Mucosa of stomach (tissue), 1 donor: ENCODE measurements at regions not wholly inside any gene's neighbourhood (a gene's known extent, or its start where the extent isn't known, plus 50 kb on each side); places are given as distances from the start of the nearest gene placed in this dataset.

ENCODE experiments used
- H3K27me3 ChIP-seq: one replicate; pipeline ENCODE4 v1.7.0; 2013; ENCODE audit warnings: mild to moderate bottlenecking, low read length; ENCODE audit not compliant: control insufficient read depth, insufficient read depth
- H3K36me3 ChIP-seq: one replicate; pipeline ENCODE4 v1.7.0; 2013; ENCODE audit warnings: low read length; ENCODE audit not compliant: control insufficient read depth, insufficient read depth
- H3K4me1 ChIP-seq: one replicate; pipeline ENCODE4 v1.7.0; 2013; ENCODE audit warnings: mild to moderate bottlenecking, low read length; ENCODE audit not compliant: control insufficient read depth, insufficient read depth
- H3K4me3 ChIP-seq: one replicate; pipeline ENCODE4 v1.7.0; 2013; ENCODE audit warnings: low read length
- H3K9ac ChIP-seq: one replicate; pipeline ENCODE4 v1.7.0; 2013; ENCODE audit warnings: mild to moderate bottlenecking, low read length, moderate library complexity
- H3K9me3 ChIP-seq: one replicate; pipeline ENCODE4 v1.7.0; 2013; ENCODE audit warnings: mild to moderate bottlenecking, low read length, moderate library complexity; ENCODE audit not compliant: control insufficient read depth
- donor health status: Pancreatic carcinoma.

- Histone ChIP-seq H3K9ac (no peak overlapping the region), H3K36me3 (no peaks in the 10 kb centered on the region), H3K9me3 (no peaks in the 10 kb centered on the region), H3K27me3 (no peaks in the 10 kb centered on the region), H3K4me3 (no peak overlapping the region), H3K4me1 (no peaks in the 10 kb centered on the region)
These were observed 731.8 kb downstream of the FGF9 start for GRCh38 chr13:22402682-22403081.

GRCh38 chr13:22403144-22403543, 732.3 kb downstream of the FGF9 start:
- Histone ChIP-seq H3K4me3 (no peak overlapping the region), H3K27me3 (no peaks in the 10 kb centered on the region), H3K9me3 (no peaks in the 10 kb centered on the region), H3K9ac (no peak overlapping the region), H3K36me3 (no peaks in the 10 kb centered on the region), H3K4me1 (no peaks in the 10 kb centered on the region)

DNA sequence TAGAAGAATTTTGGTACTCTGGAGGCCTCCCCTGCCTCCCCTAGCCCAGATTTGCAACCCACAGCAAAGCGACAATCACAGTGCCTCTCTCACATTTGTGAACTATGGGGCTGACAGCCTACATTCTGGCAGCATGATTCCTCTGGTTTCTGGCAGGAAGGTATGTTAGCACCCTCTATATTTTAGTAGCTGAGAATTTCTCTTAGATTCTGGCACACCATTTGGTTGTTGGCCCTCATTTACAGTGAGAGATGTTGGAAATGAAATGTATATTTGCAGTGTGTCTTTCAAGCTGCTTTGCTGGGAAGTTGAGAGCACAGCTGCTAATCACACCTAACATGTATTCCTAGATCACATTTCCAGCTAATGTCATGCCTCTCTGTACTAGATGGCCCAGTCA, 735.0 kb downstream of the FGF9 start:
- no peaks in the 10 kb centered on the region for H3K27me3 ChIP-seq
- no peak overlapping the region for H3K4me3 ChIP-seq
- no peaks in the 10 kb centered on the region for H3K36me3 ChIP-seq
- no peaks in the 10 kb centered on the region for H3K4me1 ChIP-seq
- H3K9ac ChIP-seq = no peak overlapping the region
- no peaks in the 10 kb centered on the region for H3K9me3 ChIP-seq

GRCh38 chr13:22412452-22412851, 741.6 kb downstream of the FGF9 start:
- H3K9me3 ChIP-seq = no peaks in the 10 kb centered on the region
- no peak overlapping the region for H3K9ac ChIP-seq
- H3K27me3 ChIP-seq = no peaks in the 10 kb centered on the region
- H3K4me1 ChIP-seq = no peaks in the 10 kb centered on the region
- no peak overlapping the region for H3K4me3 ChIP-seq
- no peaks in the 10 kb centered on the region for H3K36me3 ChIP-seq

- no peaks in the 10 kb centered on the region for H3K4me1 ChIP-seq
- no peak overlapping the region for H3K9ac ChIP-seq
These were observed 751.1 kb downstream of the FGF9 start for GRCh38 chr13:22422023-22422422.

GRCh38 chr13:22422712-22423111, 751.8 kb downstream of the FGF9 start:
- Histone ChIP-seq H3K9me3 (no peaks in the 10 kb centered on the region), H3K27me3 (no peaks in the 10 kb centered on the region), H3K4me3 (no peak overlapping the region), H3K9ac (no peak overlapping the region), H3K36me3 (no peaks in the 10 kb centered on the region), H3K4me1 (no peaks in the 10 kb centered on the region)

More at GRCh38 chr13:22422023-22422422, 751.1 kb downstream of the FGF9 start:
- no peaks in the 10 kb centered on the region for H3K27me3 ChIP-seq
- no peak overlapping the region for H3K4me3 ChIP-seq
- no peaks in the 10 kb centered on the region for H3K9me3 ChIP-seq
- no peaks in the 10 kb centered on the region for H3K36me3 ChIP-seq

DNA sequence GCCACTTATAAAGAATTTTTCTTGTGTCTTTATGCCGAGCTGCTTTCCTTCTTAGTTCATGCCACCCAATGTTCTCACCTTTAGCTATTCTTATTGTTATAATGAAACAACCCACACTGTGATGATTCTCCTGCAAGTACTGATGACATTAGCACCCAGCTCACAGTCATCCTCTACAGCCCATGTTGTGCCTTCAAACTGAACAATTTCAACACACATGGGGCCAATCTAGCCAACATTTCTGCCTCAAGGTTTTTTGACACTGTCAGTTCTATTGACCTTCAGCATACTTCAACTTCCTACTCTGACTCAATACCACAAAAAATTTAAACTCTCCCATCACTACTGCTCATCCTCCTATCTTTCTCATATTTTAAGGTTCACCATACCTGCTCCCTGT, 752.4 kb downstream of the FGF9 start:
- Histone ChIP-seq H3K4me3 (no peak overlapping the region), H3K9ac (no peak overlapping the region), H3K36me3 (no peaks in the 10 kb centered on the region), H3K27me3 (no peaks in the 10 kb centered on the region), H3K4me1 (no peaks in the 10 kb centered on the region), H3K9me3 (no peaks in the 10 kb centered on the region)

GRCh38 chr13:22425087-22425486, 754.2 kb downstream of the FGF9 start:
- no peaks in the 10 kb centered on the region for H3K27me3 ChIP-seq
- no peak overlapping the region for H3K9ac ChIP-seq
- H3K4me3 ChIP-seq = no peak overlapping the region
- H3K4me1 ChIP-seq = no peaks in the 10 kb centered on the region
- no peaks in the 10 kb centered on the region for H3K9me3 ChIP-seq
- no peaks in the 10 kb centered on the region for H3K36me3 ChIP-seq

DNA sequence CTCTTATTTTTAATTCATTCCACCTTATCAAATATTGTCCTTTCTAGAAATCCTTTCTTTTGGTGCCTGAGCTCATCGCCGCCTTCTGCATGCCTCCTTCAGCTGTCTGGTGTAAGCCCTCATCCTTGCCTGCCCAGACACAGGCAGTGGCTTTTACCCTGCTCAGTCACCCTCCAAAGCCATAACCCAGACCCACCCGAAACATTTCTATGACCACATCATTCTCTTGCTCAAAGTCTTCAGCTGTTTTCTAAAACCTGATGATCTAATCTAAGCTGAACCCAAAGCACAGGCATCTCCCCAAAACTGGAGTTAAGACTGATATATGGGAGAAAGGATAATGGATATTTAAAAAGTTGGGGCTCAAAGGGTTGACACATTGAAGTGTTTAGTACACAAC, 753.7 kb upstream of the SGCG start:
- Histone ChIP-seq H3K9me3 (no peaks in the 10 kb centered on the region), H3K27me3 (no peaks in the 10 kb centered on the region), H3K4me1 (no peaks in the 10 kb centered on the region), H3K9ac (no peak overlapping the region), H3K36me3 (no peaks in the 10 kb centered on the region), H3K4me3 (no peak overlapping the region)

DNA sequence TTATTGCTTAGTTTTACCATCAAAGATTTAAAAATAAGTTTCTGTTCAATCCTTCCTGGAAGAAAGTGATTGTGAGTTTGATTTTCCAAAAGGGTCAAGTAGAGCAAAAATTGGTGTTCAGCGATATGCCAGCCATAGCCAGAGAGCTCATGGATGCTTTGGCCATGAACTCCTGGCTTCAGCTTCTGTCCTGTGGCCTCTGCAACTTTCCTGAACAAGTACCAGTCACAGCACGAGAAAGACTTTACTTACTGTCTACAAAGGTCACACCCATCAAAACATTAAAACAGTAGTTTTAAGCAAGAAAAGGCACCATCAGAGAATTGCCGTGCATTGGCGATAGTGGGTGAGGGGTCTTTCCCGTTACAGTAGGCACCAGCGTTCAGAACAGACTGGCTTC, 753.0 kb upstream of the SGCG start:
- Histone ChIP-seq H3K9me3 (no peaks in the 10 kb centered on the region), H3K27me3 (no peaks in the 10 kb centered on the region), H3K4me3 (no peak overlapping the region), H3K36me3 (no peaks in the 10 kb centered on the region), H3K9ac (no peak overlapping the region), H3K4me1 (no peaks in the 10 kb centered on the region)

DNA sequence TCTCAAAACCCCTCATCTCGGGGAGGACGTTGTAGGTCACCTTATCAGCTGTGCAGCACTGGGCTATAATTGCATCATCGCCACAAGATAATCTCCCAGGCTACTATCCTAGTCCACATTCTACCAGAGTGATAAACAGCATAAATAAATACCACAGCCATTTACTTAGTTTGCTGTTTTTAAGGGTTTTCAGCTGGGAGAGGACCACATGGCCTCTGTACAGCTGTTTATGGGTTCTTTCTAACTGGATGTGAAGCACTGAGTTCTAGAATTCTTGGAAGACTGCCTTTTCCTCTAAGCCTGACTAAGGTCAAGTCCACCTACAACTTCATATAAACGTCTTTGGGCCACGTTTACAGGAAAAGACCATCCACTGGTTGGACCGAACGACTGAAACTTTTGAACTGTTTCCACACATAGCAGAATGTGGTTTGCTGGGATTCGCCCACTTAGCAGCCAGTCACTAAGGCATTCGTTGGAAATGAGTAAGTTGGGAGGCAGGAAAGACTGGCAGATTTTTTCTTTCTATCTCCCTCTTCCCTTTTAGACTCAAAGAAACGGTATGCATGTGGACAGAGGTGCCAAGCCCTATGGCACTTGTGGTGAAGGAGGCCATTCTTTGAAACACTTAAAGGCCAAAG, 752.5 kb upstream of the SGCG start:
- no peak overlapping the region for H3K4me3 ChIP-seq
- no peaks in the 10 kb centered on the region for H3K36me3 ChIP-seq
- no peaks in the 10 kb centered on the region for H3K4me1 ChIP-seq
- no peaks in the 10 kb centered on the region for H3K9me3 ChIP-seq
- H3K27me3 ChIP-seq = no peaks in the 10 kb centered on the region
- H3K9ac ChIP-seq = no peak overlapping the region

- Histone ChIP-seq H3K9me3 (no peaks in the 10 kb centered on the region), H3K9ac (no peak overlapping the region), H3K36me3 (no peaks in the 10 kb centered on the region), H3K4me3 (no peak overlapping the region), H3K4me1 (no peaks in the 10 kb centered on the region), H3K27me3 (no peaks in the 10 kb centered on the region)
These were observed 748.1 kb upstream of the SGCG start for GRCh38 chr13:22432690-22433089.
